H1 (cell line): ENCODE measurements at regions not wholly inside any gene's neighbourhood (a gene's known extent, or its start where the extent isn't known, plus 50 kb on each side); places are given as distances from the start of the nearest gene placed in this dataset.

Source experiments
- CTCF ChIA-PET: fragments of 300-600 bp; sonication (Branson Sonifier 250); formaldehyde crosslinking; loops from one replicate; lab custom pipeline; 2021; ENCODE audit not compliant: partially characterized antibody; lab: Charles Lee
- POLR2A ChIA-PET: fragments of 300-600 bp; sonication (Branson Sonifier 250); formaldehyde crosslinking; loops from one replicate; lab custom pipeline; 2021; ENCODE audit warnings: inconsistent platforms; ENCODE audit not compliant: partially characterized antibody; lab: Charles Lee
- DNase-seq, 2 experiments: peaks; one replicate each; pipeline versions ENCODE4 v3.0.0 to v3.0.0-alpha.2; 2010 to 2022; ENCODE audit warnings: low spot score in 2 of 2, low read depth in 1 of 2, mixed read lengths in 1 of 2
- FAIRE-seq: peaks from 2 replicates; lab custom pipeline; 2011; peaks lifted over from hg19 to GRCh38; lab: Jason Lieb, UNC
- H2AFZ ChIP-seq: 2 replicates; pipeline ENCODE4 v1.8.1; 2012; ENCODE audit warnings: low read length, inconsistent platforms
- H2AK5ac ChIP-seq: 2 replicates; pipeline ENCODE4 v1.6.1; 2013; ENCODE audit warnings: low read depth, low read length
- H2BK120ac ChIP-seq: replicated peaks from 2 replicates; pipeline ENCODE3; 2013; ENCODE audit warnings: low read depth, low read length, inconsistent platforms
- H2BK12ac ChIP-seq: 2 replicates; pipeline ENCODE4 v1.6.1; 2013; ENCODE audit warnings: low read depth, low read length
- H2BK15ac ChIP-seq: 2 replicates; pipeline ENCODE4 v1.6.1; 2013; ENCODE audit warnings: low read length
- H2BK20ac ChIP-seq: 2 replicates; pipeline ENCODE4 v1.6.1; 2013; ENCODE audit warnings: low read length
- H2BK5ac ChIP-seq: 2 replicates; pipeline ENCODE4 v1.6.1; 2013; ENCODE audit warnings: low read depth, low read length
- H3K14ac ChIP-seq: 2 replicates; pipeline ENCODE4 v1.6.1; 2013; ENCODE audit warnings: inconsistent platforms; ENCODE audit not compliant: insufficient read length
- H3K18ac ChIP-seq: 2 replicates; pipeline ENCODE4 v1.6.1; 2013; ENCODE audit warnings: low read length; ENCODE audit errors: extremely low read depth
- H3K23ac ChIP-seq: 2 replicates; pipeline ENCODE4 v1.6.1; 2013; ENCODE audit warnings: inconsistent platforms; ENCODE audit not compliant: insufficient read length
- H3K23me2 ChIP-seq: 2 replicates; pipeline ENCODE4 v1.6.1; 2013; ENCODE audit warnings: low read depth, low read length
- H3K27ac ChIP-seq: 2 replicates; pipeline ENCODE4 v1.6.1; 2011; ENCODE audit warnings: low read depth, low read length, inconsistent platforms
- H3K27me3 ChIP-seq, 4 experiments: replicated peaks in 1 of 4; 1 replicate in 1 of 4; 2 replicates in 3 of 4; pipeline versions ENCODE4 v1.6.1 to v1.8.1; 2011 to 2013; ENCODE audit warnings: low read length in 3 of 4, mild to moderate bottlenecking in 3 of 4, inconsistent platforms in 2 of 4, mixed read lengths in 2 of 4, moderate library complexity in 1 of 4; ENCODE audit not compliant: control insufficient read depth in 3 of 4, insufficient read depth in 3 of 4; ENCODE audit errors: extremely low read depth in 1 of 4
- H3K36me3 ChIP-seq, 4 experiments: 2 replicates each; pipeline versions ENCODE4 v1.6.1 to v1.8.1; 2011 to 2013; ENCODE audit warnings: mild to moderate bottlenecking in 4 of 4, low read length in 3 of 4, moderate library complexity in 2 of 4, control low read depth in 1 of 4, inconsistent platforms in 1 of 4; ENCODE audit not compliant: insufficient read depth in 4 of 4, control insufficient read depth in 2 of 4
- H3K4ac ChIP-seq: replicated peaks from 2 replicates; pipeline ENCODE3; 2013; ENCODE audit warnings: low read length, low read depth, mixed read lengths, inconsistent platforms; ENCODE audit not compliant: insufficient read length
- H3K4me1 ChIP-seq, 4 experiments: replicated peaks in 1 of 4; 1 replicate in 1 of 4; 2 replicates in 3 of 4; pipeline versions ENCODE4 v1.6.1 to v1.8.1; 2011 to 2013; ENCODE audit warnings: low read length in 3 of 4, inconsistent platforms in 2 of 4, mixed read lengths in 1 of 4; ENCODE audit not compliant: insufficient read depth in 4 of 4, control insufficient read depth in 3 of 4
- H3K4me2 ChIP-seq, 2 experiments: 2 replicates each; pipeline versions ENCODE4 v1.6.1 to v1.8.1; 2011 to 2013; ENCODE audit warnings: low read depth in 2 of 2, low read length in 2 of 2, control low read depth in 1 of 2, inconsistent platforms in 1 of 2, mild to moderate bottlenecking in 1 of 2; ENCODE audit not compliant: insufficient read depth in 1 of 2
- H3K4me3 ChIP-seq, 4 experiments: fragments of 200-600, 300-600 bp in 1 of 4; sonication (generic), shearing (Covaris generic), sonication (Bioruptor Twin) in 1 of 4; 2 replicates each; pipeline versions ENCODE4 v1.5.1 to v1.8.1; 2011 to 2016; ENCODE audit warnings: low read length in 4 of 4, low read depth in 3 of 4, control low read depth in 2 of 4, inconsistent platforms in 2 of 4, mild to moderate bottlenecking in 2 of 4, mixed read lengths in 1 of 4, moderate library complexity in 1 of 4; ENCODE audit not compliant: insufficient read depth in 2 of 4; ENCODE audit errors: extremely low read depth in 1 of 4
- H3K56ac ChIP-seq: replicated peaks from 2 replicates; pipeline ENCODE3; 2013; ENCODE audit warnings: low read depth, mild to moderate bottlenecking, mixed read lengths, low read length, inconsistent platforms; ENCODE audit not compliant: insufficient read length
- H3K79me1 ChIP-seq: 2 replicates; pipeline ENCODE4 v1.6.1; 2013; ENCODE audit warnings: low read depth, low read length, control low read depth
- H3K79me2 ChIP-seq, 2 experiments: 2 replicates each; pipeline versions ENCODE4 v1.6.1 to v1.8.1; 2012 to 2013; ENCODE audit warnings: low read length in 2 of 2, mild to moderate bottlenecking in 2 of 2, inconsistent platforms in 1 of 2; ENCODE audit not compliant: insufficient read depth in 2 of 2, control insufficient read depth in 1 of 2
- H3K9ac ChIP-seq, 4 experiments: replicated peaks in 1 of 4; 1 replicate in 1 of 4; 2 replicates in 3 of 4; pipeline versions ENCODE4 v1.6.1 to v1.8.1; 2011 to 2013; ENCODE audit warnings: low read depth in 3 of 4, low read length in 3 of 4, control low read depth in 2 of 4, mild to moderate bottlenecking in 2 of 4, moderate library complexity in 2 of 4, inconsistent platforms in 1 of 4; ENCODE audit errors: extremely low read depth in 1 of 4
- H3K9me3 ChIP-seq, 2 experiments: 2 replicates each; pipeline versions ENCODE4 v1.6.1 to v1.8.1; 2012 to 2013; ENCODE audit warnings: mild to moderate bottlenecking in 2 of 2, moderate library complexity in 2 of 2, control low read depth in 1 of 2, inconsistent platforms in 1 of 2, low read depth in 1 of 2, low read length in 1 of 2, mixed read lengths in 1 of 2; ENCODE audit not compliant: insufficient read depth in 2 of 2
- H4K20me1 ChIP-seq, 2 experiments: replicated peaks in 1 of 2; 2 replicates each; pipeline versions ENCODE3 to v1.8.1; 2011 to 2013; ENCODE audit warnings: inconsistent platforms in 2 of 2, low read length in 2 of 2, mild to moderate bottlenecking in 1 of 2; ENCODE audit not compliant: insufficient read depth in 2 of 2, control insufficient read depth in 1 of 2
- H4K5ac ChIP-seq: 2 replicates; pipeline ENCODE4 v1.6.1; 2013; ENCODE audit warnings: low read length, low read depth, mixed read lengths, inconsistent platforms; ENCODE audit not compliant: insufficient read length
- H4K8ac ChIP-seq: 2 replicates; pipeline ENCODE4 v1.8.0; 2013; ENCODE audit warnings: mild to moderate bottlenecking, moderate library complexity, low read length, inconsistent platforms; ENCODE audit not compliant: insufficient read depth; ENCODE audit errors: extremely low read depth
- H4K91ac ChIP-seq: replicated peaks from 2 replicates; pipeline ENCODE3; 2013; ENCODE audit warnings: low read length, mixed read lengths, inconsistent platforms; ENCODE audit not compliant: insufficient read length
- CBX8 ChIP-seq: fragments of 300-800, 300-1000 bp; sonication (generic); IDR thresholded peaks from 2 replicates; pipeline ENCODE4 v1.7.1; 2016; ENCODE audit warnings: low read depth, low read length, borderline replicate concordance
- CEBPB ChIP-seq: IDR thresholded peaks from 2 replicates; pipeline ENCODE4 v1.6.1; 2012; ENCODE audit warnings: low read depth, low read length
- NRF1 ChIP-seq: IDR thresholded peaks from 2 replicates; pipeline ENCODE4 v1.6.1; 2011; ENCODE audit warnings: mild to moderate bottlenecking, low read depth, low read length, improper control_type of control experiment
- RFX5 ChIP-seq: IDR thresholded peaks from 2 replicates; pipeline ENCODE4 v1.6.1; 2011; ENCODE audit warnings: low read depth, low read length, improper control_type of control experiment, borderline replicate concordance
- RNF2 ChIP-seq: fragments of 200-900, 300-1000 bp; sonication (generic); IDR thresholded peaks from 2 replicates; pipeline ENCODE4 v1.7.1; 2016; ENCODE audit warnings: borderline replicate concordance, low read depth, mild to moderate bottlenecking, antibody characterized with exemption, low read length; ENCODE audit not compliant: poor library complexity, severe bottlenecking; ENCODE audit errors: missing control alignments
- SIX5 ChIP-seq: IDR thresholded peaks from 2 replicates; pipeline ENCODE4 v1.6.1; 2011; ENCODE audit warnings: mild to moderate bottlenecking, low read depth, low read length
- SP2 ChIP-seq: IDR thresholded peaks from 2 replicates; pipeline ENCODE4 v1.6.1; 2012; ENCODE audit warnings: mild to moderate bottlenecking, low read length, inconsistent platforms
- SRF ChIP-seq: IDR thresholded peaks from 2 replicates; pipeline ENCODE4 v1.6.1; 2011; ENCODE audit warnings: mild to moderate bottlenecking, low read depth, low read length, moderate library complexity
- TAF1 ChIP-seq: IDR thresholded peaks from 2 replicates; pipeline ENCODE4 v1.6.1; 2011; ENCODE audit warnings: mild to moderate bottlenecking, low read depth, low read length
- TBP ChIP-seq: IDR thresholded peaks from 2 replicates; pipeline ENCODE4 v1.6.1; 2011; ENCODE audit warnings: low read depth, low read length, improper control_type of control experiment
- USF2 ChIP-seq: IDR thresholded peaks from 2 replicates; pipeline ENCODE4 v1.6.1; 2011; ENCODE audit warnings: low read length, improper control_type of control experiment
- WGBS, 2 experiments: shearing (Covaris generic) in 1 of 2; methylation state at CpG; one replicate each; pipeline versions ENCODE4 v1.1.6 to v1.1.7; 2013 to 2015; ENCODE audit warnings: low lambda C conversion rate in 2 of 2, mixed read lengths in 2 of 2, inconsistent platforms in 1 of 2, low coverage in 1 of 2, missing lambda C conversion rate in 1 of 2; ENCODE audit not compliant: insufficient replicate concordance in 2 of 2, insufficient coverage in 1 of 2, insufficient read length in 1 of 2; ENCODE audit errors: extremely low coverage in 1 of 2, missing lambda C conversion rate in 1 of 2; 5-methylcytosine and 5-hydroxymethylcytosine counted together

DNA sequence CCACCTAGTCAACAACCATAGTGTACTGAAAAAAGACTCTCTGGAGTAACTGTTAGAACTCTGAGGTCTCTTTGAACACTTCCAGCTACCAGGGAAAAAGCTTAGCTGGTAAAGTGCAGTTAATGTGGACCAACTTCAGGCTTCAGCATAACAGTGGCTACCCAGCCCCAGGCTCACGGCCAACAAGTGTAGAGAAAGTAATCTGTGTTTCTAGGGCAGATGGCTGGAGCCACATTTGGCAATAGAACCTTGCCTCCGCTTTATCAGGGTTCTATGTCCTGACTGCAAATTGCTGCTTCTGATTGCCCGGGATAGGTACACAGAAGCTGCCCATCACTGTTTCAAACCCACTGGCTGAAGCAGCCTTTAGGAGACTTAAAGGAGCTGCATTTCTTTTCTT, 76.0 kb upstream of the SIMC1 start:
- FAIRE-seq, result no peak
- DNase-seq, result no peak

More for the DNA sequence above, 76.0 kb upstream of the SIMC1 start:
- Histone ChIP-seq H4K5ac (no peak overlapping the region), H3K4me2 (no peak overlapping the region), H3K9me3 (no peaks in the 10 kb centered on the region), H3K36me3 (no peaks in the 10 kb centered on the region), H3K14ac (no peak overlapping the region), H3K23ac (no peak overlapping the region), H3K27me3 (no peaks in the 10 kb centered on the region), H2BK15ac (no peak overlapping the region), H3K4me3 (no peak overlapping the region), H2BK5ac (no peak overlapping the region), H4K8ac (no peak overlapping the region), H3K18ac (no peak overlapping the region), H2AK5ac (no peak overlapping the region), H3K56ac (no peak overlapping the region), H3K4ac (no peak overlapping the region), H4K20me1 (no peaks in the 10 kb centered on the region), H3K4me1 (no peaks in the 10 kb centered on the region), H3K27ac (no peak overlapping the region), H3K9ac (no peak overlapping the region), H3K23me2 (no peaks in the 10 kb centered on the region), H2BK20ac (no peak overlapping the region), H2BK12ac (no peak overlapping the region), H4K91ac (no peak overlapping the region), H3K79me2 (no peaks in the 10 kb centered on the region), H2AFZ (peak overlapping the region; percentile 80; the same call in 1 of the 2 replicates), H2BK120ac (no peak overlapping the region), H3K79me1 (no peaks in the 10 kb centered on the region)
- 86% methylated on average over 3 of the region's 3 CpGs; no CpG with 5 or more reads in 1 of the 2 experiments for WGBS, 2 experiments
- TF ChIP-seq TAF1 (no peak), SP2 (no peak), NRF1 (no peak), RNF2 (no peak), USF2 (no peak), TBP (no peak), SRF (no peak), CBX8 (no peak), RFX5 (no peak), SIX5 (no peak), CEBPB (no peak)
- ChIA-PET POLR2A (no interaction called here), CTCF (interaction anchor here (0.6 kb wide), 1 partner anchor 27 kb away, joined by 3 read pairs; no protein-coding TSS in a partner anchor)
